ENCODE measurements at regions not wholly inside any gene's neighbourhood (a gene's known extent, or its start where the extent isn't known, plus 50 kb on each side); places are given as distances from the start of the nearest gene placed in this dataset.
A peak's percentile ranks its signal among the peaks of the same experiment; 100 is the strongest.

DNA sequence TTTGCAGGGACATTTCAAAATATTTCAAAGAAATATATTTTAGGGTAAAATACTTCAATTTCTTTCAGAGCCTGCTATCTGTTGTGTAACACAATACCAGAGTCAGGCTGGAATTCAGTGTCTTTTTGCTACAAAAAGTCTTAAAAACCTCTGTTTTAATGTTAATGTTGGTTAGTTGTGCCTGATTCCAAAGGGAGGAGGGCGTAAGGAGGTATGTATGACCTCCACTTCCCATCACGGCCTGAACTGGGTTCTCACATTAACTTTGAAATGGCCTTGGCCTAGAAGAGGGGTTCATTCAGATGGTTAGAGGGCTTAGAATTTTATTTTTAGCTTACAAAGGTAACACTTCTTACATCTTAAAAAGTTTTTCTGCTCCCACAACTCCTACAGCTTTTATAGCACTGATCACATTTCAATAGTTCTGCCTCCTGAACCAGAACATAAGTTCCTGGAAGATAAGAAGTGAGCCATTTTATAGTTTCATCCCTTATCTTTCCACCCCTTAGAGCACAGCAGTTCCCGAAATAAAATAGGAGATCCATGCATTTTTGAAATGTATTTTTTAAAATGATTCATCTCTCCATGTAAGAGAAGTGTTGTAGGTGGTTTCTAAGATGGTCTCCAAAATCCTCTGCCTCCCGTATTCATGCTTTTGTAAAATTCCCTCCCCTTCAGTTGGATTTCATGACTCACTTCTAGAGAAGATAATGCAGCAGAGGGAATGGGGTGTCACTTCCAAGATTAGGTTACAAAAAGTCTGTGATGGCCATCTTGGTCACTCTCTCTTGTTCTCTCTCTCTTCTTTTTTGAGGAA is 543.1 kb upstream of the NECTIN3 start:
- H3K4me3 Mint-ChIP-seq: no peak overlapping the region
- peaks cover 25% of the 10 kb centered on the region for H3K4me1 Mint-ChIP-seq
- DNase-seq: no peak
- H3K27ac Mint-ChIP-seq: peak overlapping the region; percentile 21
- peaks cover 5% of the 10 kb centered on the region for H3K36me3 Mint-ChIP-seq (ENCODE audit: low read depth)
- TF ChIP-seq, protein P1, sequence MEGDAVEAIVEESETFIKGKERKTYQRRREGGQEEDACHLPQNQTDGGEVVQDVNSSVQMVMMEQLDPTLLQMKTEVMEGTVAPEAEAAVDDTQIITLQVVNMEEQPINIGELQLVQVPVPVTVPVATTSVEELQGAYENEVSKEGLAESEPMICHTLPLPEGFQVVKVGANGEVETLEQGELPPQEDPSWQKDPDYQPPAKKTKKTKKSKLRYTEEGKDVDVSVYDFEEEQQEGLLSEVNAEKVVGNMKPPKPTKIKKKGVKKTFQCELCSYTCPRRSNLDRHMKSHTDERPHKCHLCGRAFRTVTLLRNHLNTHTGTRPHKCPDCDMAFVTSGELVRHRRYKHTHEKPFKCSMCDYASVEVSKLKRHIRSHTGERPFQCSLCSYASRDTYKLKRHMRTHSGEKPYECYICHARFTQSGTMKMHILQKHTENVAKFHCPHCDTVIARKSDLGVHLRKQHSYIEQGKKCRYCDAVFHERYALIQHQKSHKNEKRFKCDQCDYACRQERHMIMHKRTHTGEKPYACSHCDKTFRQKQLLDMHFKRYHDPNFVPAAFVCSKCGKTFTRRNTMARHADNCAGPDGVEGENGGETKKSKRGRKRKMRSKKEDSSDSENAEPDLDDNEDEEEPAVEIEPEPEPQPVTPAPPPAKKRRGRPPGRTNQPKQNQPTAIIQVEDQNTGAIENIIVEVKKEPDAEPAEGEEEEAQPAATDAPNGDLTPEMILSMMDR (IDR thresholded peaks at IDR 0.05): no peak
- no peaks in the 10 kb centered on the region for H3K27me3 Mint-ChIP-seq (ENCODE audit: low read depth, poor library complexity)
- H3K9me3 Mint-ChIP-seq: peaks cover 17% of the 10 kb centered on the region

DNA sequence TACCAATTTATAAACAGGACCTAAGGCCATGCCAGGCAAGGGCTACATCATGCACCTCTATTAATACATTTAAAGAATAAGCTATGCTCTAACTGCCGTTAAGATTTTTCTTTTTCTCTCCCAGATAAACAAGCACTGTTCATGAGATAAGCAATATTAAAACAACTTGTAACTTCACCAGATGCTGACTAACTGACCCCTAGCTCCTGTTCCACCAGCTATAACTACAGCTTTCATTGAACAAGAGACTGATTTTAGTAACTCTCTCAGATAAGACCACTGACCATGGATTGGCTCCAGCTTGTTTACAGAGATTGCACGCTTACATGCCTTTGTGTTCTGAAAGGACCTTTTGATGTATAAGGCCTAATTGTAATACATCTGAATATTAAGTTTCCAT is 540.7 kb upstream of the NECTIN3 start:
- DNase-seq: no peak
- Mint-ChIP-seq H3K4me3 (no peak overlapping the region), H3K36me3 (ENCODE audit: low read depth) (no peaks in the 10 kb centered on the region), H3K4me1 (peaks cover 25% of the 10 kb centered on the region), H3K27me3 (ENCODE audit: low read depth, poor library complexity) (no peaks in the 10 kb centered on the region), H3K9me3 (peaks cover 3% of the 10 kb centered on the region), H3K27ac (no peak overlapping the region)
- TF ChIP-seq, protein P1 (IDR thresholded peaks at IDR 0.05): no peak

DNA sequence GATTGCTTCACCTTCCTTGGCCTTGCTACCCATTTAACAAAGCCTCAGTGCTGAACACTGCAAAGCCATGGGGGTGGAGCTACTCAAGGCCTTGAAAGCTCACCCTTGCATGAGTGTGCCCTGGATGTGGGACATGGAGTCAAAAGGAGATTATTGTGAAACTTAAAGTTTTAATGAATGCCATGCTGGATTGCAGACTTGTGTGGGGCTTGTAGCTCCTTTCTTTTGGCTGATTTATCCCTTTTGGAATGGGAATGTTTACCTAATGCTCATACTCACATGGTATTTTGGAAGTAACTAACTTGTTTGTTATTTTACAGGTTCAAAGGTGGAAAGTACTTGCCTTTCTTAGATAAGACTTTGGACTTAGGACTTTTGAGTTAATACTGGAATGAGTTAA is 538.5 kb upstream of the NECTIN3 start:
- peaks cover 12% of the 10 kb centered on the region for H3K4me1 Mint-ChIP-seq

DNA sequence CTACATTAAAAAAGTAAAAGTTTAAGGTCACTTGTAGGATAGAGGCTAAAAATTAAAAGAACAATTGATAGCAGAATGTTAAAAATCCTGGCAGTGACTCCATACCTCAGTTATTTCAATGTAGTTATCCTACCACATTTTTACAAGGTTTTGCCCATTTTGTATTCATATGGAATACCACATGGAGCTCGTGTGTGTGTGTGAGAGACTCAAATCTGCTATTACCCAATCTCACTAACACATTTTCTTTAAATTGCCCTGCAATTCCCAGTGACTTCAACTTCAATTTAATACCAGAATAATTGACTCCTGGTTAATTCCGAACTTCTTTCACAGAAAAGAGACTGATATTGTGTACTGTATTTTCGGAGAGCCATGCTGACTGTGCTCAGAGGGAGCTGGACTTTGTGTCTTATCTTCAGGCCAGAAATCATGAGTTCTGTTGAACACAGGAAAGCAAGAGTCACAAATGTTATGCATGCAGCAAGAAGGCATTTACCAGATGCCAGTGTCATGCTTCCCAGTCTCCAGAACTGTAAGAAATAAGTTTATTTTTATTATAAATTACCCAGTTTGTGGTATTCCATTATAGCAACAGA is 529.0 kb upstream of the NECTIN3 start:
- no peaks in the 10 kb centered on the region for H3K27me3 Mint-ChIP-seq (ENCODE audit: low read depth, poor library complexity)
- H3K9me3 Mint-ChIP-seq: no peaks in the 10 kb centered on the region
- H3K4me3 Mint-ChIP-seq: no peak overlapping the region
- no peak overlapping the region for H3K27ac Mint-ChIP-seq
- no peaks in the 10 kb centered on the region for H3K36me3 Mint-ChIP-seq (ENCODE audit: low read depth)
- no peak for DNase-seq
- TF ChIP-seq, protein P1 (IDR thresholded peaks at IDR 0.05): no peak
- H3K4me1 Mint-ChIP-seq: no peaks in the 10 kb centered on the region

More for the DNA sequence above, 538.5 kb upstream of the NECTIN3 start:
- Mint-ChIP-seq H3K27ac (no peak overlapping the region), H3K4me3 (no peak overlapping the region), H3K27me3 (ENCODE audit: low read depth, poor library complexity) (no peaks in the 10 kb centered on the region), H3K9me3 (no peaks in the 10 kb centered on the region), H3K36me3 (ENCODE audit: low read depth) (no peaks in the 10 kb centered on the region)
- TF ChIP-seq, protein P1 (IDR thresholded peaks at IDR 0.05): no peak
- DNase-seq: no peak

DNA sequence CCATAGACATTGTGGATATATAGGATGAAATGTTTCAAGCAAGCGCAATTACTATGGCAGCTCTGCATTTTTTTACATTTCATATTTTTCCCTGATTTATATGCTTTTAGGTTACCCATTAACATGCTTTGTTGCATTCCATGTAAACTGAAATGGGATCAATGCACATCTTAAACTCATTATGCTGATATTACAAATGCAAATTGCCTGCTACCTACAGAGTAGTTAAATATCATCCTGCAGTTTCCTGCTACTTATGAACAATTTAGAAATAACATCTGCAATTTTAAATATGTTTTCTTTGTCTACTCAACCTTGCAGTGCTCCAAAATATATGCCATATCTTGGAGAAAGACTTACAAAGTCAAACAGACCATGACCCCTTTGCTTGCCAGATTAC is 526.9 kb upstream of the NECTIN3 start:
- H3K9me3 Mint-ChIP-seq: no peaks in the 10 kb centered on the region
- no peak overlapping the region for H3K27ac Mint-ChIP-seq
- H3K4me3 Mint-ChIP-seq: no peak overlapping the region
- peaks cover 5% of the 10 kb centered on the region for H3K4me1 Mint-ChIP-seq
- no peaks in the 10 kb centered on the region for H3K36me3 Mint-ChIP-seq (ENCODE audit: low read depth)
- TF ChIP-seq, protein P1 (IDR thresholded peaks at IDR 0.05): no peak
- no peaks in the 10 kb centered on the region for H3K27me3 Mint-ChIP-seq (ENCODE audit: low read depth, poor library complexity)
- no peak for DNase-seq
